Retinal pigment epithelial cell (primary cell): ENCODE measurements at regions not wholly inside any gene's neighbourhood (a gene's known extent, or its start where the extent isn't known, plus 50 kb on each side); places are given as distances from the start of the nearest gene placed in this dataset.

Experiments used
- DNase-seq: peaks from one replicate; pipeline ENCODE4 v3.0.0-alpha.2; 2010; ENCODE audit warnings: low read depth
- H3K4me3 ChIP-seq: 2 replicates; pipeline ENCODE4 v1.5.1; 2011; ENCODE audit warnings: mild to moderate bottlenecking, low read length, control low read depth, moderate library complexity
- TF ChIP-seq, protein P1 (sequence below): conservative IDR thresholded peaks from 2 replicates; pipeline ENCODE4 v1.5.1; 2011; ENCODE audit warnings: low read depth, low read length, control low read depth, inconsistent platforms

DNA sequence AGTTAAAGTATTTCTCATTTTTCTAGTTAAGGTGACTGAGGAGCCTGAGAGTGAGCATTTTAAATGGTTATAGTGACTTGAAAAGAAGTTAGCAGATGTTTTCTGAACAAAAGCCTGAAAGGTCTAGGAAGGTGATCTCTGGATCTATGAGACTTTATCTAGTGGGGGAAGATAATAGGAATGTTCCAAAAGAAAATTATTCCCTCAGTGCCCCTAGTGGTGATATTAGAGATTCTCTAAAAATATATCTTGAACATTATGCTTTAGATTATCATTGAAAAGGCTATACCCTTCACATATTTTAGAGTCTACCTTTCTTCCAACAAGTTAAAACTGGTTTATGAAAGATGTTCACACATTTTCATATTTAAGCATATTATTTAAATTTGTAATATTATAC lies 69.0 kb upstream of the SPANXN1 start:
- TF ChIP-seq, protein P1, sequence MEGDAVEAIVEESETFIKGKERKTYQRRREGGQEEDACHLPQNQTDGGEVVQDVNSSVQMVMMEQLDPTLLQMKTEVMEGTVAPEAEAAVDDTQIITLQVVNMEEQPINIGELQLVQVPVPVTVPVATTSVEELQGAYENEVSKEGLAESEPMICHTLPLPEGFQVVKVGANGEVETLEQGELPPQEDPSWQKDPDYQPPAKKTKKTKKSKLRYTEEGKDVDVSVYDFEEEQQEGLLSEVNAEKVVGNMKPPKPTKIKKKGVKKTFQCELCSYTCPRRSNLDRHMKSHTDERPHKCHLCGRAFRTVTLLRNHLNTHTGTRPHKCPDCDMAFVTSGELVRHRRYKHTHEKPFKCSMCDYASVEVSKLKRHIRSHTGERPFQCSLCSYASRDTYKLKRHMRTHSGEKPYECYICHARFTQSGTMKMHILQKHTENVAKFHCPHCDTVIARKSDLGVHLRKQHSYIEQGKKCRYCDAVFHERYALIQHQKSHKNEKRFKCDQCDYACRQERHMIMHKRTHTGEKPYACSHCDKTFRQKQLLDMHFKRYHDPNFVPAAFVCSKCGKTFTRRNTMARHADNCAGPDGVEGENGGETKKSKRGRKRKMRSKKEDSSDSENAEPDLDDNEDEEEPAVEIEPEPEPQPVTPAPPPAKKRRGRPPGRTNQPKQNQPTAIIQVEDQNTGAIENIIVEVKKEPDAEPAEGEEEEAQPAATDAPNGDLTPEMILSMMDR = peak; percentile 11
- H3K4me3 ChIP-seq = no peak overlapping the region
- DNase-seq = no peak

DNA sequence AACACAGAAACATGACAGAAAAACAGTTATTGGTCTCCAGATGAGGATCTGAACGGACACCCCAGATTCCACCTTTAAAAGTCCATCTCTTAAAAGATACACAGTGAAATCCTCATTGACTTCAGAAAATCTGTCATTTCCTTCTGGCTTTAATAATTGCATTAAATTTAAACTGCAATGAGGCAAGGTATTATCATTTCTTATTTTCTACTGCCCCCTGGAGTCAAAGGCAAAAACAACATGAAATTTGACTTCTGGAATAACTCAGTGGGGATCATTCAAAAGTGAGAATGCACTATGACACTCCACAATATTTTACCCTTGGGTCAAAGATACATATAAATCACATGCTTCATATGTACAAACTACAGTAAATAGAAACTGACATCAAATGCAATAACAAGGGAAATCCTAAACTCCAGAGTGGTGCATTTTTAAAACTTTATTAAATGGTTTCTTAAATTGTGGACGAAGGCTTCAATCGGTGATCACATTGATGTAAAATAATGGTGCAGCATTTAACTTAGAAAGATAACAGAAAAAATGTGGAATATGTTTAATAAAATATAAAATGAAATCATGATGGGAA lies 56.4 kb upstream of the SPANXN1 start:
- H3K4me3 ChIP-seq = no peak overlapping the region
- no peak for DNase-seq
- TF ChIP-seq, protein P1 = peak; percentile 43
